ENCODE measurements at regions not wholly inside any gene's neighbourhood (a gene's known extent, or its start where the extent isn't known, plus 50 kb on each side); places are given as distances from the start of the nearest gene placed in this dataset.
"Not testable (repeated sequence)": the region's sequence is repeated elsewhere in the genome, so short reads cannot be mapped to it uniquely, and the experiment has no call there.

DNA sequence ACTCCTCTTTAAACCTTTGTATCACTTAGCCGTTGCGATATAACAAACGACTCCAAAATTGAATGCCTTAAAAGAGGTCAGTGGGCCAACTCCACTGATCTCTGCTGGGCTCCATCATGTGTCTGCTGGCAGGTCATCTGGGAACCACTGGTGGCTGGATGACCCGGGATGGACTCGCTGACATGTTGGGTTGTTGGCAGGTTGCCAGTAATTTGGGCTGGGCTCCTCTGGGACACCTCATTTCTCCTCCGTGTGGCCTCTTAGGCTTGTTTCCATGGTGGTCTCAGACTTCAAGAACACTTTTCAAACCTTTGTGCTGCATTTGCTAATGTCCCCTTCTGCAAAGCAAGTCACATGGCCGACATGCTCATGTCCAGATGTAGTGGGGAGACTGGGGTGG lies 139.3 kb upstream of the POU3F1 start:
- H3K9me3 ChIP-seq (ENCODE audit: insufficient read depth, low read depth, low read length) = peaks cover 4% of the 10 kb centered on the region
- no peak overlapping the region for H3K4me3 ChIP-seq (ENCODE audit: low read depth, low read length)
- no CpG with 5 or more reads among the region's 7 CpGs for WGBS (ENCODE audit: extremely low coverage, insufficient coverage, insufficient read length)
- H3K36me3 ChIP-seq (ENCODE audit: control insufficient read depth in 1 of 2, insufficient read depth in 2 of 2, low read length in 2 of 2) = no peaks in the 10 kb centered on the region
- H4K8ac ChIP-seq (ENCODE audit: low read depth, low read length) = no peak overlapping the region
- no peak overlapping the region for H3K23ac ChIP-seq (ENCODE audit: low read length)
- H3K79me1 ChIP-seq (ENCODE audit: low read length) = no peaks in the 10 kb centered on the region
- no peak overlapping the region for H3K4ac ChIP-seq (ENCODE audit: low read depth, low read length)
- no peak overlapping the region for H3K27ac ChIP-seq (ENCODE audit: low read depth, low read length)
- no peak overlapping the region for H2BK120ac ChIP-seq (ENCODE audit: insufficient read depth, low read length, poor library complexity)
- H4K91ac ChIP-seq (ENCODE audit: low read depth, low read length) = no peak overlapping the region
- no peak overlapping the region for H3K18ac ChIP-seq (ENCODE audit: low read length)
- no peak overlapping the region for H3K14ac ChIP-seq (ENCODE audit: low read length)
- DNase-seq = no peak
- H3K27me3 ChIP-seq (ENCODE audit: insufficient read depth, low read length) = no peaks in the 10 kb centered on the region
- no peak overlapping the region for H3K9ac ChIP-seq (ENCODE audit: low read length)
- H3K79me2 ChIP-seq (ENCODE audit: control insufficient read depth, insufficient read depth, low read length, poor library complexity) = no peaks in the 10 kb centered on the region
- H2BK5ac ChIP-seq (ENCODE audit: low read depth, low read length, poor library complexity) = no peak overlapping the region
- no peak overlapping the region for H2AFZ ChIP-seq (ENCODE audit: insufficient read depth, low read length, poor library complexity)
- H2BK12ac ChIP-seq (ENCODE audit: low read length) = no peak overlapping the region
- H3K4me1 ChIP-seq (ENCODE audit: control insufficient read depth in 1 of 2, insufficient read depth in 2 of 2, low read length in 2 of 2) = no peaks in the 10 kb centered on the region
- H2AK5ac ChIP-seq (ENCODE audit: low read length) = no peak overlapping the region
- no peak overlapping the region for H3K4me2 ChIP-seq (ENCODE audit: low read length)
- no peak overlapping the region for H4K12ac ChIP-seq (ENCODE audit: low read depth, low read length)

GRCh38 chr1:38183747-38184146 lies 137.2 kb upstream of the POU3F1 start:
- no peak overlapping the region for H2BK12ac ChIP-seq (ENCODE audit: low read length)
- H4K8ac ChIP-seq (ENCODE audit: low read depth, low read length) = no peak overlapping the region
- H3K9me3 ChIP-seq (ENCODE audit: insufficient read depth, low read depth, low read length) = peaks cover 4% of the 10 kb centered on the region
- H4K91ac ChIP-seq (ENCODE audit: low read depth, low read length) = no peak overlapping the region
- WGBS (ENCODE audit: extremely low coverage, insufficient coverage, insufficient read length) = no CpG with 5 or more reads among the region's 2 CpGs
- H3K4ac ChIP-seq (ENCODE audit: low read depth, low read length) = no peak overlapping the region
- H3K18ac ChIP-seq (ENCODE audit: low read length) = no peak overlapping the region
- H3K27me3 ChIP-seq (ENCODE audit: insufficient read depth, low read length) = no peaks in the 10 kb centered on the region
- no peak overlapping the region for H2AK5ac ChIP-seq (ENCODE audit: low read length)
- H3K4me2 ChIP-seq (ENCODE audit: low read length) = no peak overlapping the region
- H2AFZ ChIP-seq (ENCODE audit: insufficient read depth, low read length, poor library complexity) = no peak overlapping the region
- no peak overlapping the region for H3K4me3 ChIP-seq (ENCODE audit: low read depth, low read length)
- no peak overlapping the region for H3K9ac ChIP-seq (ENCODE audit: low read length)
- no peaks in the 10 kb centered on the region for H3K36me3 ChIP-seq (ENCODE audit: control insufficient read depth in 1 of 2, insufficient read depth in 2 of 2, low read length in 2 of 2)
- H2BK5ac ChIP-seq (ENCODE audit: low read depth, low read length, poor library complexity) = no peak overlapping the region
- no peak overlapping the region for H2BK120ac ChIP-seq (ENCODE audit: insufficient read depth, low read length, poor library complexity)
- no peak for DNase-seq
- no peak overlapping the region for H3K27ac ChIP-seq (ENCODE audit: low read depth, low read length)
- no peaks in the 10 kb centered on the region for H3K79me2 ChIP-seq (ENCODE audit: control insufficient read depth, insufficient read depth, low read length, poor library complexity)
- H3K4me1 ChIP-seq (ENCODE audit: control insufficient read depth in 1 of 2, insufficient read depth in 2 of 2, low read length in 2 of 2) = no peaks in the 10 kb centered on the region
- no peak overlapping the region for H3K14ac ChIP-seq (ENCODE audit: low read length)
- no peak overlapping the region for H3K23ac ChIP-seq (ENCODE audit: low read length)
- H4K12ac ChIP-seq (ENCODE audit: low read depth, low read length) = no peak overlapping the region
- H3K79me1 ChIP-seq (ENCODE audit: low read length) = no peaks in the 10 kb centered on the region

DNA sequence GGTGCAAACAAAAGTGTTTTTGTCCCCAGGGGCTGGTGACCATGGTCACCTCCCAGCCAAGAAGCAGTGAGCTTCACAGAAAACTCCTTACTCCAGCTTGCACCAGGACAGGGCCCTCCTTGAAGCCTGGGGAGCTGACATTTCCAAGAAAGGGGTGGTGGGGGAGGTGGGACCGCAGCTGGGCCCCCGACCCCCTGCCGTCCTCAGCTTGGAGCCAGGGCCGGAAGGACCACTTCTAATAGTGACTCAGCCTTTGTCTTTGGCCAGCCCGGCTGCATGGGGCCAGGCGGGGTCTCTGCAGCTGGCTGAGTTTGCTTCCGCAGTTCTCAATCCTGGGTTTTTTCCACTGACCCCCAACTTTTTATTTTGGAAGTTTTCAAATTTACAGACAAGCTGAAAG lies 136.5 kb upstream of the POU3F1 start:
- Histone ChIP-seq H2AFZ (ENCODE audit: insufficient read depth, low read length, poor library complexity) (no peak overlapping the region), H3K4me1 (ENCODE audit: control insufficient read depth in 1 of 2, insufficient read depth in 2 of 2, low read length in 2 of 2) (no peaks in the 10 kb centered on the region), H3K9me3 (ENCODE audit: insufficient read depth, low read depth, low read length) (peaks cover 2% of the 10 kb centered on the region), H3K18ac (ENCODE audit: low read length) (no peak overlapping the region), H2BK120ac (ENCODE audit: insufficient read depth, low read length, poor library complexity) (no peak overlapping the region), H4K8ac (ENCODE audit: low read depth, low read length) (no peak overlapping the region), H3K4ac (ENCODE audit: low read depth, low read length) (no peak overlapping the region), H3K36me3 (ENCODE audit: control insufficient read depth in 1 of 2, insufficient read depth in 2 of 2, low read length in 2 of 2) (no peaks in the 10 kb centered on the region), H3K4me2 (ENCODE audit: low read length) (no peak overlapping the region), H3K14ac (ENCODE audit: low read length) (no peak overlapping the region), H2BK12ac (ENCODE audit: low read length) (no peak overlapping the region), H3K27ac (ENCODE audit: low read depth, low read length) (no peak overlapping the region), H2AK5ac (ENCODE audit: low read length) (no peak overlapping the region), H3K79me2 (ENCODE audit: control insufficient read depth, insufficient read depth, low read length, poor library complexity) (no peaks in the 10 kb centered on the region), H4K12ac (ENCODE audit: low read depth, low read length) (no peak overlapping the region), H3K9ac (ENCODE audit: low read length) (no peak overlapping the region), H4K91ac (ENCODE audit: low read depth, low read length) (no peak overlapping the region), H3K4me3 (ENCODE audit: low read depth, low read length) (no peak overlapping the region), H3K27me3 (ENCODE audit: insufficient read depth, low read length) (no peaks in the 10 kb centered on the region), H3K23ac (ENCODE audit: low read length) (no peak overlapping the region), H2BK5ac (ENCODE audit: low read depth, low read length, poor library complexity) (no peak overlapping the region), H3K79me1 (ENCODE audit: low read length) (no peaks in the 10 kb centered on the region)
- no CpG with 5 or more reads among the region's 7 CpGs for WGBS (ENCODE audit: extremely low coverage, insufficient coverage, insufficient read length)
- no peak for DNase-seq

DNA sequence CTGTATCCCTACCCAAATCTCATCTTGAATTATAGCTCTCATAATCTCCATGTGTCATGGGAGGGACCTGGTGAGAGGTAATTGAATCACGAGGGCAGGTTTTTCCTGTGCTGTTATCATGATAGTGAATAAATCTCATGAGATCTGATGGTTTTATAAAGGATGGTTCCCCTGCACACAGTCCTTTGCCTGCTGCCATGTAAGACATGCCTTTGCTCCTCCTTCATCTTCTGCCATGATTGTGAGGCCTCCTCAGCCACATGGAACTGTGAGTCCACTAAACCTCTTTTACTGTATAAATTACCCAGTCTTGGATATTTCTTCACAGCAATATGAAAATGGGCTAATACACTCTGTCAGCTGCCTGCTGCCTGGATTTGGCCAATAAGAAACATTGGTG lies 133.8 kb upstream of the POU3F1 start:
- not testable (repeated sequence) for H4K91ac ChIP-seq (ENCODE audit: low read depth, low read length); H3K9me3 ChIP-seq (ENCODE audit: insufficient read depth, low read depth, low read length); H3K36me3 ChIP-seq (ENCODE audit: control insufficient read depth in 1 of 2, insufficient read depth in 2 of 2, low read length in 2 of 2); H3K4ac ChIP-seq (ENCODE audit: low read depth, low read length); H3K27ac ChIP-seq (ENCODE audit: low read depth, low read length); H4K8ac ChIP-seq (ENCODE audit: low read depth, low read length); H3K4me3 ChIP-seq (ENCODE audit: low read depth, low read length); H3K4me1 ChIP-seq (ENCODE audit: control insufficient read depth in 1 of 2, insufficient read depth in 2 of 2, low read length in 2 of 2); H3K23ac ChIP-seq (ENCODE audit: low read length); H3K18ac ChIP-seq (ENCODE audit: low read length); H4K12ac ChIP-seq (ENCODE audit: low read depth, low read length); H3K9ac ChIP-seq (ENCODE audit: low read length); H2AK5ac ChIP-seq (ENCODE audit: low read length); H2BK5ac ChIP-seq (ENCODE audit: low read depth, low read length, poor library complexity); H3K4me2 ChIP-seq (ENCODE audit: low read length); DNase-seq; H3K79me1 ChIP-seq (ENCODE audit: low read length); H3K14ac ChIP-seq (ENCODE audit: low read length); H2AFZ ChIP-seq (ENCODE audit: insufficient read depth, low read length, poor library complexity); H3K27me3 ChIP-seq (ENCODE audit: insufficient read depth, low read length); H3K79me2 ChIP-seq (ENCODE audit: control insufficient read depth, insufficient read depth, low read length, poor library complexity); H2BK12ac ChIP-seq (ENCODE audit: low read length); H2BK120ac ChIP-seq (ENCODE audit: insufficient read depth, low read length, poor library complexity)
- WGBS (ENCODE audit: extremely low coverage, insufficient coverage, insufficient read length) = no CpG with 5 or more reads among the region's 1 CpG

Measured in trophoblast cell (in vitro differentiated cells and primary cell).